Astrocyte of the spinal cord (primary cell): ENCODE measurements at regions not wholly inside any gene's neighbourhood (a gene's known extent, or its start where the extent isn't known, plus 50 kb on each side); places are given as distances from the start of the nearest gene placed in this dataset.
A peak's percentile ranks its signal among the peaks of the same experiment; 100 is the strongest.

Source experiments
- DNase-seq: peaks from one replicate; pipeline ENCODE4 v3.0.0; 2011; ENCODE audit warnings: low read depth, low spot score
- H3K4me3 ChIP-seq: 2 replicates; pipeline ENCODE4 v1.5.1; 2011; ENCODE audit warnings: low read depth, mild to moderate bottlenecking, low read length, moderate library complexity
- CTCF ChIP-seq: IDR thresholded peaks from 2 replicates; pipeline ENCODE4 v1.5.1; 2012; ENCODE audit warnings: low read depth, mild to moderate bottlenecking, low read length, inconsistent platforms
- in situ Hi-C: cut with HindIII; loops from 2 replicates; pipeline ENCODE4 v1.10.0; 2017; ENCODE audit warnings: low sequenced_read_pairs

- no peak overlapping the region for H3K4me3 ChIP-seq
- no peak for DNase-seq
- no peak for TF ChIP-seq CTCF
- in situ Hi-C loops: no loop called here
Measured at GRCh38 chr2:151083856-151084795, 177.5 kb downstream of the RBM43 start.

GRCh38 chr2:151078889-151079288 is 182.8 kb downstream of the RBM43 start:
- H3K4me3 ChIP-seq: no peak overlapping the region
- DNase-seq: no peak
- no peak for TF ChIP-seq CTCF
- in situ Hi-C loops: no loop called here

DNA sequence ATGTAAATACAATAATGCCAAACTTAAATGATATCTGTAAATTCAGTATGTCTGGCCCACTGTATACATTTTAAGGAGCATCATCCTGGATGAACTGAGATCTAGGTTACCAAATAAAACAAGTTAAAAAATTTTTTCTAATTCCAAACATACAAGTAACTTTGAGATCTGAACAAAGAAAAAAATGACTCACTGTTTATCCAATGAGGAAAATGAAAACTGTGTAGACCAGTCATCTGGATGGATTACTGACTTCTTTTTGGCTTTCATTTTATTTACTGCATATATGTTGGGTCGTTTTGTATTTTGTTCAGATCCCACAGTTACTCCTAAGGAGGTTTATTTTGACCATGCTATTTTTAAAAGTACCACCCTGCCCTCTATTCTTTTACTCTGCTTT is 189.8 kb downstream of the RBM43 start:
- no peak overlapping the region for H3K4me3 ChIP-seq
- DNase-seq: no peak
- no peak for TF ChIP-seq CTCF
- in situ Hi-C loops: no loop called here

GRCh38 chr2:151071382-151071781 is 190.3 kb downstream of the RBM43 start:
- no peak overlapping the region for H3K4me3 ChIP-seq
- DNase-seq: peak; percentile 24
- in situ Hi-C loops: no loop called here
- peak; percentile 50 for TF ChIP-seq CTCF

- in situ Hi-C loops: no loop called here
- H3K4me3 ChIP-seq: no peak overlapping the region
- no peak for TF ChIP-seq CTCF
- no peak for DNase-seq
Measured at GRCh38 chr2:151070253-151070652, 191.4 kb downstream of the RBM43 start.

DNA sequence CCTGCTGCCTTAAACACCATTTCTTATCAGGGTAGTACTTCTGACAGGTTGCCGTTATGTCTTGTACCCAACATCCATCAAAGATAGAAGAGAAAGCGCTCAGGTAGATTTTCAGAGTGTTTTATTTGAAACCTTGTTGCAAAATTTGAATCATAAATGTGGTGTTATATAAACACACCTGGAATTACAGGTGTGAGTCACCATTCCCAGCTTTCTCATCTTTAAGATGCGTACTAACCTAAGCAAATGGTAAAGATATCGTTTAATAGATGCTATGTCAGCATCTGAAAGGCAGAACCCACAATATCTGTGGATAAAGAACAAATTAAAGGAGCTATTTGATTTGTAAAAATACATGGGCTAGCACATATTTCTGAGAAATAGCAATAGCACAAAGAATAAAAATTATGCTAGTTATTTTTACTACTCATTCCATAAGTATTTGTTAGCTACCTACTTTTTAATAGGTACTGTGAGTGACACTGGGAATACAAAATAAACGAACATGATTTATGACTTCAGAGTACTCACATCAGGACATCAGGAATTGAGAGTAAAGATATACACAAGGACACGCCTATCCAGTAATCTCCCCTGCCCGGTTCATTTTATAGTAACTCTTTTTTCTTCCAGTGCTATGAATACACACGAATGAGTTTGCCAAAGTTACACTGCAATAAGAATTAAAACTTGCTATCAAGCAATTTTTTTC is 193.8 kb downstream of the RBM43 start:
- no peak for DNase-seq
- in situ Hi-C loops: no loop called here
- no peak overlapping the region for H3K4me3 ChIP-seq
- no peak for TF ChIP-seq CTCF
